ENCODE measurements at regions not wholly inside any gene's neighbourhood (a gene's known extent, or its start where the extent isn't known, plus 50 kb on each side); places are given as distances from the start of the nearest gene placed in this dataset.

GRCh38 chr17:70394473-70395232, 225.3 kb downstream of the KCNJ2 start:
- H3K4me1 ChIP-seq = no peaks in the 10 kb centered on the region
- H3K27me3 ChIP-seq = no peaks in the 10 kb centered on the region
- intact Hi-C loops (cut with DNase I; ENCODE audit: low total_unique reads) = no loop called here
- H3K9me3 ChIP-seq = no peaks in the 10 kb centered on the region
- H3K36me3 ChIP-seq = no peaks in the 10 kb centered on the region
- no peak for DNase-seq
- no peak for TF ChIP-seq POLR2A (IDR thresholded peaks at IDR 0.05)
- TF ChIP-seq, protein P1, sequence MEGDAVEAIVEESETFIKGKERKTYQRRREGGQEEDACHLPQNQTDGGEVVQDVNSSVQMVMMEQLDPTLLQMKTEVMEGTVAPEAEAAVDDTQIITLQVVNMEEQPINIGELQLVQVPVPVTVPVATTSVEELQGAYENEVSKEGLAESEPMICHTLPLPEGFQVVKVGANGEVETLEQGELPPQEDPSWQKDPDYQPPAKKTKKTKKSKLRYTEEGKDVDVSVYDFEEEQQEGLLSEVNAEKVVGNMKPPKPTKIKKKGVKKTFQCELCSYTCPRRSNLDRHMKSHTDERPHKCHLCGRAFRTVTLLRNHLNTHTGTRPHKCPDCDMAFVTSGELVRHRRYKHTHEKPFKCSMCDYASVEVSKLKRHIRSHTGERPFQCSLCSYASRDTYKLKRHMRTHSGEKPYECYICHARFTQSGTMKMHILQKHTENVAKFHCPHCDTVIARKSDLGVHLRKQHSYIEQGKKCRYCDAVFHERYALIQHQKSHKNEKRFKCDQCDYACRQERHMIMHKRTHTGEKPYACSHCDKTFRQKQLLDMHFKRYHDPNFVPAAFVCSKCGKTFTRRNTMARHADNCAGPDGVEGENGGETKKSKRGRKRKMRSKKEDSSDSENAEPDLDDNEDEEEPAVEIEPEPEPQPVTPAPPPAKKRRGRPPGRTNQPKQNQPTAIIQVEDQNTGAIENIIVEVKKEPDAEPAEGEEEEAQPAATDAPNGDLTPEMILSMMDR (IDR thresholded peaks at IDR 0.05) = no peak
- H3K27ac ChIP-seq = no peak overlapping the region
- H3K4me3 ChIP-seq = no peak overlapping the region

GRCh38 chr17:70405492-70406220, 236.3 kb downstream of the KCNJ2 start:
- Histone ChIP-seq H3K36me3 (no peaks in the 10 kb centered on the region), H3K27ac (no peak overlapping the region), H3K9me3 (no peaks in the 10 kb centered on the region), H3K27me3 (no peaks in the 10 kb centered on the region), H3K4me1 (no peaks in the 10 kb centered on the region), H3K4me3 (no peak overlapping the region)
- no peak for TF ChIP-seq POLR2A (IDR thresholded peaks at IDR 0.05)
- intact Hi-C loops (cut with DNase I; ENCODE audit: low total_unique reads) = no loop called here
- no peak for DNase-seq

DNA sequence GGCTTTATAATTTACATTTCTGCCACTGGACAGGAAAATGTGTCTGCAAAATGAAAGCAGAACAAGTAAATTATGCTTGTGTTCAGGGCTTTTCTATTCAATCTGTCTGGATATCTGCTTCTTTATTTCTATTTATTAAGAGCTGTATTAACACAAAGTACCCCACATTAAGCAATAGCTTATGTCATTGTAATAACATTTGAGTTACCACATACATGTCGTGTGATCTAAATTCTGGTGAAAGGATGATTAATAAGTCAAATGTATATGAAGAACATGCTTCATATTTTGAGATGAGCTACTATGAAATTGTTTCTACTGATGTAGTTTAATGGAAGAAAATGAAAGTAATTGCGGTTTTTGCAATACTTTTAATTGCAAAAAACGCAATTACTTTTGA, 238.2 kb downstream of the KCNJ2 start:
- TF ChIP-seq POLR2A (IDR thresholded peaks at IDR 0.05) = no peak
- TF ChIP-seq, protein P1 (IDR thresholded peaks at IDR 0.05) = no peak
- intact Hi-C loops (cut with DNase I; ENCODE audit: low total_unique reads) = no loop called here
- Histone ChIP-seq H3K36me3 (no peaks in the 10 kb centered on the region), H3K27me3 (no peaks in the 10 kb centered on the region), H3K4me1 (no peaks in the 10 kb centered on the region), H3K27ac (no peak overlapping the region), H3K4me3 (no peak overlapping the region), H3K9me3 (no peaks in the 10 kb centered on the region)
- no peak for DNase-seq

DNA sequence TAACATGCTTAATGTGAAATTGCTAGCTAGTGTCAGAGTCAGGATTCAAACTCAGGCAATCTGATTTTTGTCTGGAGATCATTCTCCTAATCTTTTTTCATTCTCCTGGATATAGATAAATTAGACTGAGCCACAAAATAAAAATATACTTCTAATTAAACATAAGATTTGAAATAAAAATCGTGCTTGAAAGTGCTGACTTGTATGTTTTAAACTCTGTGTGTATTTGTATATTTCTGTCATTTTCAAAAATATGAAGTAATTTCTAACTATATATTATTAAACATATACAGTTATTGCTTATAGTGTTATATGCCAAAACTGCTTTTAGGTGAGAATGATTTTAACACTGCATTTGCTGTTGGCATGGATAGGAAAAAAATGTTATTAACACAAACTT, 239.4 kb downstream of the KCNJ2 start:
- TF ChIP-seq POLR2A (IDR thresholded peaks at IDR 0.05) = no peak
- TF ChIP-seq, protein P1 (IDR thresholded peaks at IDR 0.05) = no peak
- no peak overlapping the region for H3K4me3 ChIP-seq
- H3K27me3 ChIP-seq = no peaks in the 10 kb centered on the region
- no peak for DNase-seq
- no peaks in the 10 kb centered on the region for H3K36me3 ChIP-seq
- no peaks in the 10 kb centered on the region for H3K9me3 ChIP-seq
- H3K27ac ChIP-seq = no peak overlapping the region
- intact Hi-C loops (cut with DNase I; ENCODE audit: low total_unique reads) = no loop called here
- no peaks in the 10 kb centered on the region for H3K4me1 ChIP-seq

DNA sequence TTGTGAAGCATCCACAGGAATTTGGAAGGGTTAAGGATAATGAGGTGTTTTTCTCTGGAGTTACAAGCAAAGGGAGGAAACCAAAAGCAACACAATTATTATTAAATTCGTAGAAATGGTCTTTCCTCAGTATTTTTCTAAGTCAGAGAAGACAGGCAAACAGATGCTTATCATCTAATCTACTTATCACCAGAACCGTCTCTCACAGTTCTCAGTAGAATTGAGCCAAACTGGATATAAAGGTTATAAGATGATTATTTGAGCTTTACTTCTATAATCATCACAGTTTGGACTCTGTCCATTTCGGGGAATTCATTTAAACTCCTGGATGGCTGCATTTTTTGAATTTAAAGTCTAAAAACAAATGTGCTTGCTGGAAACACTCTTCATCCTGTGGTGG, 245.0 kb downstream of the KCNJ2 start:
- DNase-seq = no peak
- no peaks in the 10 kb centered on the region for H3K36me3 ChIP-seq
- TF ChIP-seq POLR2A (IDR thresholded peaks at IDR 0.05) = no peak
- TF ChIP-seq, protein P1 (IDR thresholded peaks at IDR 0.05) = no peak
- H3K27ac ChIP-seq = no peak overlapping the region
- H3K4me1 ChIP-seq = no peaks in the 10 kb centered on the region
- intact Hi-C loops (cut with DNase I; ENCODE audit: low total_unique reads) = no loop called here
- no peak overlapping the region for H3K4me3 ChIP-seq
- H3K9me3 ChIP-seq = no peaks in the 10 kb centered on the region
- H3K27me3 ChIP-seq = no peaks in the 10 kb centered on the region

Data from uterus (tissue), 3 donors.